Endodermal cell (in vitro differentiated cells): ENCODE measurements at regions not wholly inside any gene's neighbourhood (a gene's known extent, or its start where the extent isn't known, plus 50 kb on each side); places are given as distances from the start of the nearest gene placed in this dataset.

Experiments
- DNase-seq: peaks from one replicate; pipeline ENCODE4 v3.0.0-alpha.2; 2017
- H3K27ac ChIP-seq: 2 replicates; pipeline ENCODE4 v1.5.1; 2013; ENCODE audit warnings: mild to moderate bottlenecking, low read depth, low read length, moderate library complexity
- H3K27me3 ChIP-seq: 2 replicates; pipeline ENCODE4 v1.6.1; 2013; ENCODE audit warnings: mild to moderate bottlenecking, low read length, moderate library complexity; ENCODE audit not compliant: insufficient read depth, control insufficient read depth, poor library complexity, severe bottlenecking
- H3K36me3 ChIP-seq: 2 replicates; pipeline ENCODE4 v1.7.0; 2013; ENCODE audit warnings: mild to moderate bottlenecking, low read length, moderate library complexity; ENCODE audit not compliant: control insufficient read depth, insufficient read depth
- H3K4me1 ChIP-seq: one replicate; pipeline ENCODE4 v1.7.0; 2013; ENCODE audit warnings: low read length; ENCODE audit not compliant: control insufficient read depth, insufficient read depth
- H3K4me3 ChIP-seq: 2 replicates; pipeline ENCODE4 v1.5.1; 2013; ENCODE audit warnings: mild to moderate bottlenecking, low read length, moderate library complexity
- H3K9ac ChIP-seq: 2 replicates; pipeline ENCODE4 v1.6.1; 2013; ENCODE audit warnings: mild to moderate bottlenecking, low read length, moderate library complexity; ENCODE audit not compliant: poor library complexity, severe bottlenecking; ENCODE audit errors: extremely low read depth
- H3K9me3 ChIP-seq: 2 replicates; pipeline ENCODE4 v1.6.1; 2013; ENCODE audit warnings: mild to moderate bottlenecking, low read length, moderate library complexity; ENCODE audit not compliant: control insufficient read depth
- H3K27ac Mint-ChIP-seq: 2 replicates; pipeline ENCODE4 v1.8.0; 2020; ENCODE audit warnings: mixed read lengths
- H3K27me3 Mint-ChIP-seq: 2 replicates; pipeline ENCODE4 v1.8.0; 2021; ENCODE audit warnings: mild to moderate bottlenecking, mixed read lengths; ENCODE audit not compliant: insufficient read depth
- H3K36me3 Mint-ChIP-seq: 2 replicates; pipeline ENCODE4 v1.8.0; 2020; ENCODE audit warnings: low read depth, mixed read lengths
- H3K4me1 Mint-ChIP-seq: 2 replicates; pipeline ENCODE4 v1.8.0; 2020; ENCODE audit warnings: mixed read lengths
- H3K4me3 Mint-ChIP-seq: 2 replicates; pipeline ENCODE4 v1.8.0; 2020; ENCODE audit warnings: mild to moderate bottlenecking, moderate library complexity, mixed read lengths
- H3K9me3 Mint-ChIP-seq: 2 replicates; pipeline ENCODE4 v1.8.0; 2020; ENCODE audit warnings: mild to moderate bottlenecking, mixed read lengths
- CTCF ChIP-seq: fragments of 200-600 bp; sonication (generic); conservative IDR thresholded peaks from 2 replicates; pipeline ENCODE4 v1.5.0; 2021; ENCODE audit warnings: antibody characterized with exemption, mild to moderate bottlenecking
- WGBS, 2 experiments: methylation state at CpG; one replicate each; pipeline versions ENCODE4 v1.1.5 to v1.1.7; 2013; ENCODE audit warnings: missing lambda C conversion rate in 2 of 2, mixed read lengths in 1 of 2; ENCODE audit not compliant: insufficient coverage in 1 of 2, insufficient read length in 1 of 2; 5-methylcytosine and 5-hydroxymethylcytosine counted together

GRCh38 chr2:21282515-21282898 lies 158.7 kb downstream of the TDRD15 start:
- Histone ChIP-seq H3K4me1 (no peaks in the 10 kb centered on the region), H3K36me3 (no peaks in the 10 kb centered on the region), H3K9me3 (no peaks in the 10 kb centered on the region), H3K27me3 (no peaks in the 10 kb centered on the region), H3K27ac (no peak overlapping the region), H3K9ac (no peak overlapping the region), H3K4me3 (no peak overlapping the region)
- Mint-ChIP-seq H3K9me3 (no peaks in the 10 kb centered on the region), H3K27ac (no peak overlapping the region), H3K27me3 (no peaks in the 10 kb centered on the region), H3K4me1 (peaks cover 3% of the 10 kb centered on the region), H3K4me3 (no peak overlapping the region), H3K36me3 (no peaks in the 10 kb centered on the region)
- 84 to 92% methylated on average over 2 of the region's 2 CpGs for WGBS, 2 experiments
- TF ChIP-seq CTCF, result no peak
- no peak for DNase-seq

GRCh38 chr2:21288299-21288698 lies 164.5 kb downstream of the TDRD15 start:
- Histone ChIP-seq H3K4me3 (no peak overlapping the region), H3K36me3 (no peaks in the 10 kb centered on the region), H3K27me3 (no peaks in the 10 kb centered on the region), H3K4me1 (peaks cover 6% of the 10 kb centered on the region), H3K27ac (no peak overlapping the region), H3K9ac (no peak overlapping the region), H3K9me3 (no peaks in the 10 kb centered on the region)
- H3K4me1 Mint-ChIP-seq, result peaks cover 22% of the 10 kb centered on the region
- H3K4me3 Mint-ChIP-seq, result no peak overlapping the region
- no peak for TF ChIP-seq CTCF
- no peak overlapping the region for H3K27ac Mint-ChIP-seq
- 67 to 86% methylated on average over 2 of the region's 2 CpGs for WGBS, 2 experiments
- H3K36me3 Mint-ChIP-seq, result no peaks in the 10 kb centered on the region
- no peaks in the 10 kb centered on the region for H3K27me3 Mint-ChIP-seq
- DNase-seq, result no peak
- no peaks in the 10 kb centered on the region for H3K9me3 Mint-ChIP-seq

GRCh38 chr2:21288739-21289520 lies 165.2 kb downstream of the TDRD15 start:
- DNase-seq, result no peak
- Mint-ChIP-seq H3K9me3 (no peaks in the 10 kb centered on the region), H3K4me3 (no peak overlapping the region), H3K27ac (no peak overlapping the region), H3K36me3 (no peaks in the 10 kb centered on the region), H3K27me3 (no peaks in the 10 kb centered on the region), H3K4me1 (peaks cover 22% of the 10 kb centered on the region)
- no peaks in the 10 kb centered on the region for H3K27me3 ChIP-seq
- no peaks in the 10 kb centered on the region for H3K36me3 ChIP-seq
- H3K4me3 ChIP-seq, result no peak overlapping the region
- no peaks in the 10 kb centered on the region for H3K9me3 ChIP-seq
- no peak for TF ChIP-seq CTCF
- H3K9ac ChIP-seq, result no peak overlapping the region
- no peak overlapping the region for H3K27ac ChIP-seq
- 58 to 67% methylated on average over 4 to 8 of the region's 8 CpGs for WGBS, 2 experiments
- peaks cover 6% of the 10 kb centered on the region for H3K4me1 ChIP-seq
